ENCODE measurements at regions not wholly inside any gene's neighbourhood (a gene's known extent, or its start where the extent isn't known, plus 50 kb on each side); places are given as distances from the start of the nearest gene placed in this dataset.

DNA sequence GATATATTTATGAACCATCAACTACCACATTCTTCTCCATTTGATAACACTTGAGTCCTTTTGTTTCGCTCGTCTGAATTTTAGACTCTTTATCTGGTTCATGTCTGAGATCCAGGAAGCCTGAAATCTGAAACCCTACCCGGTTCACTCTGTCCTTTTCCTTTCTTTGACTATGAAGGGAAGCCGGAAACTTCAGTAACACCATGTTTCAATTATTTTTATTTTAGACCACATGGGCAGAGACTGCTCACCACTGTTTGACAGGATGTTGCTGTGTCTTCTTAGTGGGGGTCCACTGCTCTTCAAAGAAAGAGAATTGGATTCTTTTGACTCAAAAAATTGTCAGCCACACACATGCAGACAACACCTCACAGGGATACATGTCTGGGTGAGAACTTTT is 331.9 kb upstream of the FLRT2 start:
- TF ChIP-seq CTCF (IDR thresholded peaks at IDR 0.05) = no peak
- TF ChIP-seq EP300 (IDR thresholded peaks at IDR 0.05) = no peak
- no peak for TF ChIP-seq POLR2A (IDR thresholded peaks at IDR 0.05)

Data from ovary (tissue), 3 donors.